Nephron (organoid): ENCODE measurements at regions not wholly inside any gene's neighbourhood (a gene's known extent, or its start where the extent isn't known, plus 50 kb on each side); places are given as distances from the start of the nearest gene placed in this dataset.

Experiments
- H3K27ac Mint-ChIP-seq, 3 experiments: 2 replicates each; pipeline ENCODE4 v1.8.0; 2020; ENCODE audit warnings: mixed read lengths in 3 of 3, mild to moderate bottlenecking in 2 of 3, moderate library complexity in 1 of 3
- H3K27me3 Mint-ChIP-seq: 2 replicates; pipeline ENCODE4 v1.8.0; 2021; ENCODE audit warnings: low read depth, mild to moderate bottlenecking, moderate library complexity, mixed read lengths
- H3K36me3 Mint-ChIP-seq: 2 replicates; pipeline ENCODE4 v1.8.0; 2020; ENCODE audit warnings: low read depth, mixed read lengths
- H3K4me1 Mint-ChIP-seq: 2 replicates; pipeline ENCODE4 v1.8.0; 2020; ENCODE audit warnings: mixed read lengths
- H3K4me3 Mint-ChIP-seq, 3 experiments: 2 replicates each; pipeline ENCODE4 v1.8.0; 2020; ENCODE audit warnings: mild to moderate bottlenecking in 3 of 3, mixed read lengths in 3 of 3, moderate library complexity in 2 of 3
- H3K9me3 Mint-ChIP-seq: 2 replicates; pipeline ENCODE4 v1.8.0; 2020; ENCODE audit warnings: mixed read lengths
- TF ChIP-seq, protein P1 (sequence below), 3 experiments: fragments of 200-600 bp; sonication (generic); IDR thresholded peaks; one replicate each; pipeline ENCODE4 v1.5.0; 2021; ENCODE audit warnings: antibody characterized with exemption in 3 of 3; ENCODE audit not compliant: unreplicated experiment in 3 of 3

DNA sequence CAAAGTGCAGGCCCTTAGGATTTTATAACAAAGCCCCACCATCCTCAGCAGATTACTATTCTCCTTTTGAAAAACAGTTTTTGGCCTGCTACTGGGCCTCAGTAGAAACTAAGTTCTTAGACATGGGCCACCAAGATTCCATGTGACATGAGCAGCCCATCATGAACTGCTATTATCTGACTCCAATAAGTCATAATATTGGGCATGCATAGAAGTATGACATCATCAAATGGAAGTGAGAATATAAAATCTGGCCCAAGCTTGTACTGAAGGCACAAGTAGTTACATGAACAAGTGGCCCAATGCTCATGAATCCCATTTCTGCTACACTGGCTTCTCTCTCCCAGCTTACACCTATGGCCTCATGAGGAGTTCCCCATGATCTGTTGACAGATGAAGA is 404.8 kb downstream of the EPHA5 start:
- no peaks in the 10 kb centered on the region for H3K27me3 Mint-ChIP-seq

DNA sequence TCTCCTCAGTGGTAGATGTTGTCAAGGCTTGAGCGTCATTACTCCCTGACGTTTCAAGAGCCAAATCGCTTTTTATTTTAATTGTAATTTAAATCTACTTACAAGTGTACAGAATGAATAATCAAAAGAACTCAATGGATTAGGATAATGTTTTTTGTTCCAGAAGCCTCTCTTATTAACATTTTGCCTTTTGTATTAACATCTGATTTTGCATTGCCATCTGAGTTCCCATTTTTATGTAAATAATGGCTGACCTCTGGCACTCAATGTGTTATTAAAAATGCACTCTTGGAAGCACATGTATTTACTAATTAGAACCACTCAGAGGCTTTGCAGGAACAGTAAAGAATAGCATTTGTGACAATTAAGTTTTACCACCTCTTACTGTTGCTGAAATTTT is 411.0 kb downstream of the EPHA5 start:
- no peak overlapping the region for H3K27ac Mint-ChIP-seq
- H3K9me3 Mint-ChIP-seq: no peaks in the 10 kb centered on the region
- no peaks in the 10 kb centered on the region for H3K36me3 Mint-ChIP-seq
- TF ChIP-seq, protein P1, sequence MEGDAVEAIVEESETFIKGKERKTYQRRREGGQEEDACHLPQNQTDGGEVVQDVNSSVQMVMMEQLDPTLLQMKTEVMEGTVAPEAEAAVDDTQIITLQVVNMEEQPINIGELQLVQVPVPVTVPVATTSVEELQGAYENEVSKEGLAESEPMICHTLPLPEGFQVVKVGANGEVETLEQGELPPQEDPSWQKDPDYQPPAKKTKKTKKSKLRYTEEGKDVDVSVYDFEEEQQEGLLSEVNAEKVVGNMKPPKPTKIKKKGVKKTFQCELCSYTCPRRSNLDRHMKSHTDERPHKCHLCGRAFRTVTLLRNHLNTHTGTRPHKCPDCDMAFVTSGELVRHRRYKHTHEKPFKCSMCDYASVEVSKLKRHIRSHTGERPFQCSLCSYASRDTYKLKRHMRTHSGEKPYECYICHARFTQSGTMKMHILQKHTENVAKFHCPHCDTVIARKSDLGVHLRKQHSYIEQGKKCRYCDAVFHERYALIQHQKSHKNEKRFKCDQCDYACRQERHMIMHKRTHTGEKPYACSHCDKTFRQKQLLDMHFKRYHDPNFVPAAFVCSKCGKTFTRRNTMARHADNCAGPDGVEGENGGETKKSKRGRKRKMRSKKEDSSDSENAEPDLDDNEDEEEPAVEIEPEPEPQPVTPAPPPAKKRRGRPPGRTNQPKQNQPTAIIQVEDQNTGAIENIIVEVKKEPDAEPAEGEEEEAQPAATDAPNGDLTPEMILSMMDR (IDR thresholded peaks at IDR 0.05; ENCODE audit: unreplicated experiment in 3 of 3): no peak
- no peaks in the 10 kb centered on the region for H3K4me1 Mint-ChIP-seq
- H3K27me3 Mint-ChIP-seq: no peaks in the 10 kb centered on the region
- no peak overlapping the region for H3K4me3 Mint-ChIP-seq

More for the DNA sequence above, 404.8 kb downstream of the EPHA5 start:
- no peaks in the 10 kb centered on the region for H3K4me1 Mint-ChIP-seq
- TF ChIP-seq, protein P1 (IDR thresholded peaks at IDR 0.05; ENCODE audit: unreplicated experiment in 3 of 3): no peak
- no peak overlapping the region for H3K27ac Mint-ChIP-seq
- no peak overlapping the region for H3K4me3 Mint-ChIP-seq
- H3K36me3 Mint-ChIP-seq: no peaks in the 10 kb centered on the region
- no peaks in the 10 kb centered on the region for H3K9me3 Mint-ChIP-seq

DNA sequence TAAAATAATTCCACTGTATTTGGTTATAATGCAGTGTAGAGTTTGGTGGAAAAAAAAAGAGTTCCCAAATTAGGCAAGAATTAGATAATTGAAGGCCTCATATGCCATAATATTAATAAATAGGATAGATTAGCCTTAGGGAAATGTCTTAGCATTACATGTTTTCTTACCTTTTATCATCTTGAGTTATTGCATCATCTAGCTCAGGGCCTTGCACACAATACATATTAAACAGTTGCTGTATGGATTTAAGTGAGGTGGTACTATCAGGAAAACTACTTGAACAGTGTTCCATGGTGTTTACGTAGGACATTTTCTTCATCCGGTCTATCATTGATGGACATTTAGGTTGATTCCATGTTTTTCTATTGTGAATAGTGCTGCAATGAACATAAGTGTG is 419.4 kb downstream of the EPHA5 start:
- Mint-ChIP-seq H3K36me3 (no peaks in the 10 kb centered on the region), H3K27ac (no peak overlapping the region), H3K4me3 (no peak overlapping the region), H3K9me3 (no peaks in the 10 kb centered on the region), H3K27me3 (no peaks in the 10 kb centered on the region), H3K4me1 (no peaks in the 10 kb centered on the region)
- TF ChIP-seq, protein P1 (IDR thresholded peaks at IDR 0.05; ENCODE audit: unreplicated experiment in 3 of 3): no peak

DNA sequence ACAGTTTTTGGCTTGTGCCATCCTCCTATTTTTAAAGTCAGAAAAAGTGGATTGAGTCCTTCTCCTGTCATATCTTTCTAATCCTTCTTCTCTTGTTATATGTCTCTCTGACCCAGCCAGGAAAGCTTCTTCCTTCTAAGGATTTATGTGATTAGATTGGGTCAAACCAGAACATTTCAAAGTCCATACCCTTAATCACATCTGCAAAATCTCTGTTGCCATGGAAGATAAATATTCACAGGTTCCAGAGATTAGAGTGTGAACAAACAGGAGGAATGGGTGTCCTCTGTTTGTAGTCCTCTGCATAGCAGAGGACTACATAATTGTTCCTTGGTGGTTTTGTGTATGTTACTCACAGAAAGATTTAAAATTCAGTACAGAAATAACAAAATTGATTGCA is 421.2 kb downstream of the EPHA5 start:
- no peak overlapping the region for H3K4me3 Mint-ChIP-seq
- H3K4me1 Mint-ChIP-seq: no peaks in the 10 kb centered on the region
- H3K36me3 Mint-ChIP-seq: no peaks in the 10 kb centered on the region
- TF ChIP-seq, protein P1 (IDR thresholded peaks at IDR 0.05; ENCODE audit: unreplicated experiment in 3 of 3): no peak
- H3K9me3 Mint-ChIP-seq: no peaks in the 10 kb centered on the region
- H3K27me3 Mint-ChIP-seq: no peaks in the 10 kb centered on the region
- H3K27ac Mint-ChIP-seq: no peak overlapping the region

DNA sequence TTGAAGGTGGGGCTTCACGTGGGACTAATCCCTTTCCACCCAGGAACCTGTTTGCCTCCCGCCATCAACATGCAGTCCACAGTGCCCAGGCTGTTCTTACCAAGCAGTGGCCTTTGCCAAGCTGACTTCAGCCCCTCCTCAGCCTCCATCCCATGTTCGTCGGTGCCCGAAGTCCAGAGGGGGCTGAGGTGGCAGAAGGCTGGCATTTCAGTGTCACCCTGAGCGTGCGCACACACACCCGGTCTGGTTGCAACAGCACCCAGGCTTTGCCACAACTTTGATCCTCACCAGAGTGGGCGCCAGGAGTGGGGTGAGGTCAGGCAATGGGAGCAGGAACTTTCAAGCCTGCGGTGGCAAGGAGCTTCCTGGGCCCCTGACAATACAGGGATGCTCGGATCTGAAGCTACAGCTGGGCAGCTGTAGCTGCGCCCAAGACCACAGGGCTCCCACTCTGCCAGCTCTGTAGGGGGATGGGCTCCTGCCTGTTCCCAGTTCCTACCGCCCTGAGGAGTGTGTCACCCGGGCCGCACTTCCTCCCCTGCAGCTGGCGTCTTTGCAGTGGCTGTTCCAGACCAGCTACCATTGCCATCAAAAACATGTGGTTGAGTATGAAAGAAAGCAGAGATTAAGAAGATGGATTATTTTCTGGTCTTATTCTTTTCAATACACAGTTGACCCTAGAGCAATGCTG is 428.0 kb downstream of the EPHA5 start:
- Mint-ChIP-seq H3K4me3 (no peak overlapping the region), H3K27me3 (no peaks in the 10 kb centered on the region), H3K4me1 (no peaks in the 10 kb centered on the region), H3K27ac (no peak overlapping the region), H3K36me3 (no peaks in the 10 kb centered on the region), H3K9me3 (no peaks in the 10 kb centered on the region)
- TF ChIP-seq, protein P1 (IDR thresholded peaks at IDR 0.05; ENCODE audit: unreplicated experiment in 3 of 3): no peak
